GM12878 (cell line): ENCODE measurements at regions not wholly inside any gene's neighbourhood (a gene's known extent, or its start where the extent isn't known, plus 50 kb on each side); places are given as distances from the start of the nearest gene placed in this dataset.

ENCODE experiments used
- HDAC2 ChIP-seq: fragments of 200-600 bp; sonication (generic); IDR thresholded peaks from 2 replicates; pipeline ENCODE4 v1.6.1; 2017
- MXI1 ChIP-seq: fragments of 150-350 bp; IDR thresholded peaks from 2 replicates; pipeline ENCODE4 v1.6.1; 2011; ENCODE audit warnings: low read depth, mild to moderate bottlenecking, inconsistent platforms, low read length, improper control_type of control experiment
- NBN ChIP-seq: fragments of 450-650 bp; IDR thresholded peaks from 2 replicates; pipeline ENCODE4 v1.6.1; 2016
- POLR2A ChIP-seq: IDR thresholded peaks from 2 replicates; pipeline ENCODE4 v1.6.1; 2011; ENCODE audit warnings: low read depth, mild to moderate bottlenecking, low read length
- TARDBP ChIP-seq: IDR thresholded peaks from 2 replicates; pipeline ENCODE4 v1.6.1; 2016; ENCODE audit warnings: borderline replicate concordance
- TF ChIP-seq, protein P1 (sequence below), 3 experiments: IDR thresholded peaks in 2 of 3; conservative IDR thresholded peaks in 1 of 3; 2 replicates each; pipeline ENCODE4 v1.5.1; 2011; ENCODE audit warnings: low read depth in 3 of 3, low read length in 3 of 3, mild to moderate bottlenecking in 3 of 3, control low read depth in 2 of 3, moderate library complexity in 2 of 3, inconsistent platforms in 1 of 3, mixed read lengths in 1 of 3; ENCODE audit not compliant: control insufficient read depth in 2 of 3, insufficient read depth in 1 of 3; ENCODE audit errors: extremely low read depth in 1 of 3
- TF ChIP-seq, protein P2 (sequence below): IDR thresholded peaks from 2 replicates; pipeline ENCODE4 v1.6.1; 2012; ENCODE audit warnings: low read depth, low read length, improper control_type of control experiment

DNA sequence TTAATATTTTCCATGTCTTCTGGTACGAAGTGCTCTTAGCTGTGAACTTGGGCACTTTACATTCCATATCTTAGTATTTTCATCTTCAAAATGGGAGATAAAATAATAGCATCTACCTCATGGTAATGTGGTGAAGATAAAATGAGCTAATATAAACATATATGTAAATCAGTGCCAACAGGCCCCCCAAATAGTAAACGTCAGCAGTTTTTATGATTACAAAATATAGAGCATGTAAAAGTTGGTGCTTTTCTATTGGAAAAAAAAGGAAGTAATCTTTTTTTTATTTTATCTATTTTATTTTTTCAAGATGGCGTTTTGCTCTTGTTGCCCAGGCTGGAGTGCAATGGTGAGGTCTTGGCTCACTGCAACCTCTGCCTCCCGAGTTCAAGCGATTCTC lies 291.1 kb upstream of the PRDM9 start:
- TF ChIP-seq MXI1 (no peak), TARDBP (no peak), NBN (no peak), POLR2A (no peak), HDAC2 (no peak)
- TF ChIP-seq, protein P1, sequence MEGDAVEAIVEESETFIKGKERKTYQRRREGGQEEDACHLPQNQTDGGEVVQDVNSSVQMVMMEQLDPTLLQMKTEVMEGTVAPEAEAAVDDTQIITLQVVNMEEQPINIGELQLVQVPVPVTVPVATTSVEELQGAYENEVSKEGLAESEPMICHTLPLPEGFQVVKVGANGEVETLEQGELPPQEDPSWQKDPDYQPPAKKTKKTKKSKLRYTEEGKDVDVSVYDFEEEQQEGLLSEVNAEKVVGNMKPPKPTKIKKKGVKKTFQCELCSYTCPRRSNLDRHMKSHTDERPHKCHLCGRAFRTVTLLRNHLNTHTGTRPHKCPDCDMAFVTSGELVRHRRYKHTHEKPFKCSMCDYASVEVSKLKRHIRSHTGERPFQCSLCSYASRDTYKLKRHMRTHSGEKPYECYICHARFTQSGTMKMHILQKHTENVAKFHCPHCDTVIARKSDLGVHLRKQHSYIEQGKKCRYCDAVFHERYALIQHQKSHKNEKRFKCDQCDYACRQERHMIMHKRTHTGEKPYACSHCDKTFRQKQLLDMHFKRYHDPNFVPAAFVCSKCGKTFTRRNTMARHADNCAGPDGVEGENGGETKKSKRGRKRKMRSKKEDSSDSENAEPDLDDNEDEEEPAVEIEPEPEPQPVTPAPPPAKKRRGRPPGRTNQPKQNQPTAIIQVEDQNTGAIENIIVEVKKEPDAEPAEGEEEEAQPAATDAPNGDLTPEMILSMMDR (IDR thresholded peaks at IDR 0.05 in 2 of 3, conservative IDR thresholded peaks at IDR 0.05 in 1 of 3; ENCODE audit: control insufficient read depth in 2 of 3, extremely low read depth in 1 of 3, insufficient read depth in 1 of 3, low read depth in 3 of 3, low read length in 3 of 3), result no peak
- TF ChIP-seq, protein P2, sequence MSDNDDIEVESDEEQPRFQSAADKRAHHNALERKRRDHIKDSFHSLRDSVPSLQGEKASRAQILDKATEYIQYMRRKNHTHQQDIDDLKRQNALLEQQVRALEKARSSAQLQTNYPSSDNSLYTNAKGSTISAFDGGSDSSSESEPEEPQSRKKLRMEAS, result no peak
